GM19468 (cell line): ENCODE measurements at regions not wholly inside any gene's neighbourhood (a gene's known extent, or its start where the extent isn't known, plus 50 kb on each side); places are given as distances from the start of the nearest gene placed in this dataset.

Experiments
- ATAC-seq: cut with Tn5 transposase; IDR thresholded peaks from one replicate; pipeline ENCODE4 v1.9.1; 2021; ENCODE audit warnings: mild to moderate bottlenecking, moderate library complexity, moderate number of reproducible peaks; ENCODE audit not compliant: unreplicated experiment; ENCODE audit errors: extremely low read depth

- ATAC-seq, result no peak
These were observed 84.1 kb downstream of the SNX18 start for GRCh38 chr5:54601411-54602230.
